ENCODE measurements at regions not wholly inside any gene's neighbourhood (a gene's known extent, or its start where the extent isn't known, plus 50 kb on each side); places are given as distances from the start of the nearest gene placed in this dataset.

GRCh38 chr2:44107086-44107740, 61.5 kb upstream of the PPM1B start:
- ATAC-seq (no peak), DNase-seq (no peak)
- Histone ChIP-seq H3K9me3 (no peaks in the 10 kb centered on the region), H3K27me3 (ENCODE audit: insufficient read depth in 3 of 3, low read length in 2 of 3) (no peaks in the 10 kb centered on the region), H3K4me1 (peaks cover 15% of the 10 kb centered on the region), H3K36me3 (ENCODE audit: insufficient read depth in 1 of 2, low read depth in 1 of 2) (no peaks in the 10 kb centered on the region), H3K4me3 (no peak overlapping the region), H3K27ac (no peak overlapping the region)
- TF ChIP-seq, protein P1, sequence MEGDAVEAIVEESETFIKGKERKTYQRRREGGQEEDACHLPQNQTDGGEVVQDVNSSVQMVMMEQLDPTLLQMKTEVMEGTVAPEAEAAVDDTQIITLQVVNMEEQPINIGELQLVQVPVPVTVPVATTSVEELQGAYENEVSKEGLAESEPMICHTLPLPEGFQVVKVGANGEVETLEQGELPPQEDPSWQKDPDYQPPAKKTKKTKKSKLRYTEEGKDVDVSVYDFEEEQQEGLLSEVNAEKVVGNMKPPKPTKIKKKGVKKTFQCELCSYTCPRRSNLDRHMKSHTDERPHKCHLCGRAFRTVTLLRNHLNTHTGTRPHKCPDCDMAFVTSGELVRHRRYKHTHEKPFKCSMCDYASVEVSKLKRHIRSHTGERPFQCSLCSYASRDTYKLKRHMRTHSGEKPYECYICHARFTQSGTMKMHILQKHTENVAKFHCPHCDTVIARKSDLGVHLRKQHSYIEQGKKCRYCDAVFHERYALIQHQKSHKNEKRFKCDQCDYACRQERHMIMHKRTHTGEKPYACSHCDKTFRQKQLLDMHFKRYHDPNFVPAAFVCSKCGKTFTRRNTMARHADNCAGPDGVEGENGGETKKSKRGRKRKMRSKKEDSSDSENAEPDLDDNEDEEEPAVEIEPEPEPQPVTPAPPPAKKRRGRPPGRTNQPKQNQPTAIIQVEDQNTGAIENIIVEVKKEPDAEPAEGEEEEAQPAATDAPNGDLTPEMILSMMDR (IDR thresholded peaks at IDR 0.05), result no peak
- 66 to 72% (median 68%) methylated on average over 5 of the region's 5 CpGs for WGBS, 3 donors
- intact Hi-C loops (cut with DNase I), result no loop called here

- TF ChIP-seq, protein P1 (IDR thresholded peaks at IDR 0.05), result no peak
These were observed 60.7 kb upstream of the PPM1B start for GRCh38 chr2:44107974-44108373.

GRCh38 chr2:44109166-44109565, 59.5 kb upstream of the PPM1B start:
- WGBS, 3 donors, result 84 to 91% (median 85%) methylated on average over 3 of the region's 3 CpGs
- H3K4me3 ChIP-seq, result no peak overlapping the region

More at GRCh38 chr2:44107974-44108373, 60.7 kb upstream of the PPM1B start:
- Histone ChIP-seq H3K9me3 (no peaks in the 10 kb centered on the region), H3K27me3 (ENCODE audit: insufficient read depth in 3 of 3, low read length in 2 of 3) (no peaks in the 10 kb centered on the region), H3K27ac (no peak overlapping the region), H3K4me1 (peaks cover 8% of the 10 kb centered on the region), H3K36me3 (ENCODE audit: insufficient read depth in 1 of 2, low read depth in 1 of 2) (no peaks in the 10 kb centered on the region), H3K4me3 (no peak overlapping the region)
- ATAC-seq (no peak), DNase-seq (no peak)
- intact Hi-C loops (cut with DNase I), result no loop called here
- WGBS, 3 donors, result 68 to 72% (median 70%) methylated on average over 3 of the region's 3 CpGs

DNA sequence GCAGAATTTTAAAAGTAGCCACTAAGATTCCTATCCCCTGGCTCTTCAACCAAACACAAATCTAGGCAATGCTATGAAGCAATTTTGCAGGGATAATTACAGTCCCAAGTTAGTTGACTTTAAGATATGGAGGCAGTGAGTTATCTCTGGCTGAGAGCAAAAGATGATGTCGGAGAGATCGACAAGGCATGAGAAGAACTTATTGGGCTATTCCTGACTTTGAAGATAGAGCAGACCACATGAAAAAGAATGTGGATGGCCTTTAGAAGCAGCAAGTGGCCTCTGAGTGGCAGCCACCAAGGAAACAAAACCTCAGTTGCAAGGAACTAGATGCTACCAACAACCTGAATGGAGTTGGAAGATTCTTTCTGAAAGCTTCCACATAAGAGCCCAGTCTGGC, 58.2 kb upstream of the PPM1B start:
- H3K27ac ChIP-seq, result no peak overlapping the region
- no peaks in the 10 kb centered on the region for H3K27me3 ChIP-seq (ENCODE audit: insufficient read depth in 3 of 3, low read length in 2 of 3)
- intact Hi-C loops (cut with DNase I), result no loop called here
- DNase-seq, result no peak
- TF ChIP-seq, protein P1 (IDR thresholded peaks at IDR 0.05), result no peak
- no peak for ATAC-seq
- no peaks in the 10 kb centered on the region for H3K36me3 ChIP-seq (ENCODE audit: insufficient read depth in 1 of 2, low read depth in 1 of 2)
- no peak overlapping the region for H3K4me3 ChIP-seq
- 32 to 61% (median 35%) methylated on average over 2 of the region's 2 CpGs for WGBS, 3 donors
- H3K4me1 ChIP-seq, result no peaks in the 10 kb centered on the region
- H3K9me3 ChIP-seq, result no peaks in the 10 kb centered on the region

More at GRCh38 chr2:44109166-44109565, 59.5 kb upstream of the PPM1B start:
- TF ChIP-seq, protein P1 (IDR thresholded peaks at IDR 0.05), result no peak
- Histone ChIP-seq H3K36me3 (ENCODE audit: insufficient read depth in 1 of 2, low read depth in 1 of 2) (no peaks in the 10 kb centered on the region), H3K27me3 (ENCODE audit: insufficient read depth in 3 of 3, low read length in 2 of 3) (no peaks in the 10 kb centered on the region), H3K27ac (no peak overlapping the region), H3K9me3 (no peaks in the 10 kb centered on the region), H3K4me1 (peaks cover under 1% of the 10 kb centered on the region)
- intact Hi-C loops (cut with DNase I), result no loop called here
- no peak for DNase-seq
- ATAC-seq, result no peak

DNA sequence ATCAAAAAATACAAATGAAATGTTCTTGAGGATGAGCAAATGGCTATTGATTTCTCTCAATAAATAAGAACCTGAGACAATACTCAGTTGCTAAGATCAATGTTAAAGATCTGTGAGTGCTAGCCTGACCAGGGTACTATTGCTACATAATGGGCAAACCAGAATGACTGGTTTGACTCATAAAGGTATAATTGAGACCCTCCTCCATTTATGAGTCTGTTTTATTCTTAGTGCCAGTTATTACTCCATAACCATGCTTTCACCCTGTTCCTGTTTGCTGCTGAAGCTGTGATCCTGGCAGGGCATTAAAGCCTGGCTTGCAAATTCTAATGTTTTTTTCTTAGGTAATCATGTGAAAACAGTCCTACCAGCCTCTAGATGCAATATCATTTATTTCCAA, 56.6 kb upstream of the PPM1B start:
- no peak overlapping the region for H3K27ac ChIP-seq
- H3K36me3 ChIP-seq (ENCODE audit: insufficient read depth in 1 of 2, low read depth in 1 of 2), result no peaks in the 10 kb centered on the region
- H3K4me3 ChIP-seq, result no peak overlapping the region
- H3K27me3 ChIP-seq (ENCODE audit: insufficient read depth in 3 of 3, low read length in 2 of 3), result no peaks in the 10 kb centered on the region
- intact Hi-C loops (cut with DNase I), result no loop called here
- no peaks in the 10 kb centered on the region for H3K9me3 ChIP-seq
- DNase-seq (no peak), ATAC-seq (no peak)
- no peaks in the 10 kb centered on the region for H3K4me1 ChIP-seq
- TF ChIP-seq, protein P1 (IDR thresholded peaks at IDR 0.05), result no peak
